ENCODE measurements at regions not wholly inside any gene's neighbourhood (a gene's known extent, or its start where the extent isn't known, plus 50 kb on each side); places are given as distances from the start of the nearest gene placed in this dataset.

- TF ChIP-seq CTCF (IDR thresholded peaks at IDR 0.05; ENCODE audit: poor library complexity) (no peak), EZH2 (IDR thresholded peaks at IDR 0.05; ENCODE audit: borderline replicate concordance) (no peak)
Observed at GRCh38 chr11:79931692-79932091, 490.9 kb upstream of the TENM4 start.
